DMS114 treated with DMSO at 0.1 percent for 48 hours (cell line): ENCODE measurements at regions not wholly inside any gene's neighbourhood (a gene's known extent, or its start where the extent isn't known, plus 50 kb on each side); places are given as distances from the start of the nearest gene placed in this dataset.

Experiments used
- DNase-seq: peaks from one replicate; lab custom pipeline; 2025; ENCODE audit not compliant: unreplicated experiment; lab: John Stamatoyannopoulos, UW

GRCh38 chr4:67236788-67237187 lies 308.5 kb downstream of the CENPC start:
- no peak for DNase-seq

DNA sequence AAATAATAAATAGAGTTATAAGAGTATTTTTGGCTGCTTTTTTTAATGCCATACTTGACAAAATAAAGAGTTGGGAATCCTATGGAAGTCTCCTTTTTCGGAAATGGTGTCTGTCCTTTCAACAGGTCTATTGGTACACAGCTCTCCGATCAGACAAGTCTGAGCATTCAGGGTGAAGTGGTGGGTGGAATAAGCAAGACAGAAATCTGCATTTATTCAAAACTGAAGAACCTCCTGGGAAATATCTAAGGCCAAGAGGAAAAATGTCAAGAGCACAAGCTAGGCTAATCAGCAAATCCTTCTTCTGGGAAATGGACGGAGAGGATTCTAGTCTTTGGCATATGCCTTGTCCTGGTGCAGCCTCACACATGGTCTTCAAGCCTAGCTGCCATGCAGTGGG lies 309.0 kb downstream of the CENPC start:
- DNase-seq, result no peak

DNA sequence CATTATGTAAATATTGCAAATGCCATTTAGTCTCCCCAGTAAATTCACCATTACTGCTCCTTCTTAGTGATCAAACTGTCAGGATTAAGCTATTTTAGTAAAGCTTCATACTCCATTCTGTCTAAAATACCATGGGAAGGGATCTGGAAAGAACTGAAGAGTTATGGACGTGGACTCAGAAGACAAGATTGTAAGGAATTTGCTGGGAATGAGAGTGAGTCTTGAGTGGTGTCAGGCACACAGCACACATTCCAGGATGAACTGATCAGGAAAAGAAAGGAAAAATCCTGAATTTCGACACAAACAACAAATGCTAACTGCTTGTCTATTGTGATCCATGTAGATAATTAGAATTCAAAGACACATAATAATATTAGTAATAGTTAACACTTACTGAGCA lies 311.0 kb downstream of the CENPC start:
- no peak for DNase-seq

GRCh38 chr4:67229148-67229547 lies 316.2 kb downstream of the CENPC start:
- DNase-seq, result no peak

- no peak for DNase-seq
Measured at GRCh38 chr4:67220861-67221260, 324.4 kb downstream of the CENPC start.

- no peak for DNase-seq
Measured at GRCh38 chr4:67218883-67219282, 326.4 kb downstream of the CENPC start.

DNA sequence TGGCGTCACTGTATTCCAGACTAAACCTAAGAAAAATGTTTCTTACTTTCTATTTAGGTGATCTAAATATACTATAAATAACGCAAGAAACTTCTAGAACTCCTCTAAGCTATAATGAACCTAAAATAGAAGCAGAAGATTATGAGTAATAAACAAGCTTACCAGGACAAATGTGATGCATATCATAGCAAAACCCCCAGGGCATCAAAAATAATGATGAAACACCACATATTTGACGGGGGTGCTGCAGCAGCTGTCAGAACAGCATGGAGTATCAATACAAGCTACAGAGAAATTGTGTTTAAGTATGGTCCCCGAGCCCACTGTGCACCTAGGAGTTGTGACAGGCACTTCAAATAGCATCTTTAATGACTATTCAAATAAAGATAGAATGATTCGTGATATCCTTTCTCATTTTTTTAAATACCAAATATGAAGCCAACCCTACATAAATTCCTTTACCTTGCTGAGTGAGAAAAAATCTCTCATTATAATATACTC lies 337.3 kb downstream of the CENPC start:
- DNase-seq, result no peak

- DNase-seq, result no peak
Measured at GRCh38 chr4:67204441-67204840, 340.9 kb downstream of the CENPC start.

DNA sequence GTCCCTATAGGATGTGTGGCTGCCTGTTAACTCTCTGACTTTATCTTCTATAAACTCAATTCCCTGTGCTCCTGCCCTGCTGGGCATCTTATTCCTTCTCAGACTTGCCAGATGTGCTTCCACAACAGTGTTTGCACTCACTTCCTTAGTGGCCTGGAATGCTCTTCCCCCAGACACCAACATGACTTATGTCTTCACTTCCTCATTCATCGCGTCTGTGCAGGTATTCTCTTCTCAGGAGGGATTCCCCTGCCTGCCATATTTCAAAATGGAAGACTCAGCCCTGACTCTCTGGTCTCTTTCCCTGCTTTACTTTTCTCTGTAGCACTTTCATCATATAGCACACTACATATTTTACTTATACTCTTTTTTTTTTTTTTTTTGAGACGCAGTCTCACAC lies 344.0 kb downstream of the CENPC start:
- no peak for DNase-seq

DNA sequence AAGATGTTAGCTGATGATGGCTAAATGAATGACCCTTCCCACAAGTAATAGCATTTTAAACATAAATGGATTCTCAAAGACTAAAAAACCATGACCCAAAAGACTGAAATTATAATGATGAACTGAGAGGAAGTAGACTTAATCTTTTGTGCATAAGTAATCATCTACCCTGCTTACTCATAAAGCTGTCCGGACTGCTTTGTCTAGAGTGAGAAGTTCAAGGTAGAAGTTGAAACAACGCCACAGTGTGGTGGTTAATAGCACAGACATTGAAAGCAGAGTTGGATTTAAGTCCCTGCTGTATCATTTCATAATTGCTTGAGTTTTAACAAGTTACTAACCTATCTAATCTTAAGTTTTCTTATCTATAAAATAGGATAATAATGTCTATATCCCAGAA lies 346.6 kb downstream of the CENPC start:
- no peak for DNase-seq

DNA sequence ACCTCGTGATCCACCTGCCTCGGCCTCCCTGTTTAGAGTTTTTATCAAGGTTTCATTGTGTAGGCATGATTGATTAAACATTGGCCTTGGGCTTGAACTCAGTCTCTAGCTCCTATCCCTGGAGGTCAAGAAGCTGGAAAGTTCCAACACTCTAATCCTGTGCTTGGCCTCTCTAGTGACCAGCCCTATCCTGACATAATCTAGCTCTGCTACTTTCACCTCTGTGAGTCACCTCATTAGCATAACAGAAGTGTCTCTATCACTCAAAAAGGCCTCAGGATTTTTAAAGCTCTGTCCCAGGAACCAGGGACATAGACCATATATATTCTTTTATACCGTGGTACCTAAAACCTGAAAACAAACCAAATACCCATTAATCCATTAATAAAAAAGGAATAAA lies 377.5 kb downstream of the CENPC start:
- no peak for DNase-seq

GRCh38 chr4:67162690-67163089 lies 382.6 kb downstream of the CENPC start:
- DNase-seq, result no peak

- no peak for DNase-seq
Measured at GRCh38 chr4:67161311-67161710, 384.0 kb downstream of the CENPC start.

GRCh38 chr4:67160394-67160793 lies 384.9 kb downstream of the CENPC start:
- DNase-seq, result no peak

GRCh38 chr4:67158666-67159065 lies 386.6 kb downstream of the CENPC start:
- no peak for DNase-seq

- no peak for DNase-seq
Measured at GRCh38 chr4:67152976-67153375, 392.3 kb downstream of the CENPC start.

GRCh38 chr4:67151376-67152343 lies 393.6 kb downstream of the CENPC start:
- DNase-seq, result no peak

DNA sequence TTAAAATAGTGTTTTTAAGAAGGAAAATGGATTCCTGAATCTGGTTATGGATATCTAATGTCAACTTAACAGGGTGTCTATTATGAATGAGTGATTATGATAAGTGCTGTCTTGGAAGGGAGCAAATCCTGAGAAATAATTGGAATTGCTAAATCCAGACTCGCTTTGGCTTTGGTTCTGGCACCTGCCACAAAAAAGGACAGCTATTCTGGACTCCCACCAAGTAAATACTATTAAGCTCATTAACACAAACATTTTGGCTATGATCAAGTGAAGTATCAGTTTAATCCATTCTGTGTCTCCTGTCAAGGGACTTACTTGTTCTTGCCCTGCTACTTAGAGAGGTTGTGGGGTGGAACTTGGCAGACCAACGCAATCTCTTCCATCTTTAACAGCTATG lies 403.7 kb downstream of the CENPC start:
- DNase-seq, result no peak

DNA sequence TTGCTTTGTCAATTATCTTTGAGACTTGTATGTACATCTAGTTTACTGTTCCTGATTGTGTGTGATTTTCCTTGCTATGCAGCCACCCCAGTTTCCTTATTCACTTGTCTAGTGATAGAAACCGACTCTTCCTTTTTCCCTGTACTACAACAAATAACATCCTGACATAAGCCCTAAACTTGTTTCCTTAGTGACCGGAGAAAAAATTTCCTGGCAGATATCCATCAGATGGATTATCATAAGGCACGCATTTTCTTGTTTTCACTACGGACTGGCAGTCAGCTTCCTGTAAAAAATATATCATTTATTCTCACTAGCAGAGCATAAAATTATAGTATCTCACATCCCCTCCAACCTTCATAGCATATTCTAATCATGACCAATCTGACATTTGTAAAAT lies 410.7 kb downstream of the CENPC start:
- no peak for DNase-seq

DNA sequence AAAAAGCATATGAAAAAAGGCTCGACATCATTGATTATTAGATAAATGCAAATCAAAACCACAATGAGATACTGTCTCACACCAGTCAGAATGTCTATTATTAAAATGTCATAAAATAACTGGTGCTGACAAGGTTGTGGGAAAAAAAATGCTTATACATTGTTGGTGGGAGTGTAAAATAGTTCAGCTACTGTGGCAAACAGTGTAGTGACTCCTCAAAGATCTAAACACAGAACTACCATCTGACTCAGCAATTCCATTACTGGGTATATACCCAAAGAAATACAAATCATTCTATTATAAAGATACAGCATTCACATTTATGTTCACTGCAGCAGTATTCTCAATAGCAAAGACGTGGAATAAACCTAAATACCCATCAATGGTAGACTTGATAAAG lies 412.1 kb downstream of the CENPC start:
- DNase-seq, result no peak

- no peak for DNase-seq
Measured at GRCh38 chr4:67131224-67131623, 414.1 kb downstream of the CENPC start.

- DNase-seq, result no peak
Measured at GRCh38 chr4:67130411-67130810, 414.9 kb downstream of the CENPC start.

GRCh38 chr4:67126570-67126969 lies 418.7 kb downstream of the CENPC start:
- no peak for DNase-seq
